ENCODE measurements at regions not wholly inside any gene's neighbourhood (a gene's known extent, or its start where the extent isn't known, plus 50 kb on each side); places are given as distances from the start of the nearest gene placed in this dataset.
"Not testable (repeated sequence)": the region's sequence is repeated elsewhere in the genome, so short reads cannot be mapped to it uniquely, and the experiment has no call there.

DNA sequence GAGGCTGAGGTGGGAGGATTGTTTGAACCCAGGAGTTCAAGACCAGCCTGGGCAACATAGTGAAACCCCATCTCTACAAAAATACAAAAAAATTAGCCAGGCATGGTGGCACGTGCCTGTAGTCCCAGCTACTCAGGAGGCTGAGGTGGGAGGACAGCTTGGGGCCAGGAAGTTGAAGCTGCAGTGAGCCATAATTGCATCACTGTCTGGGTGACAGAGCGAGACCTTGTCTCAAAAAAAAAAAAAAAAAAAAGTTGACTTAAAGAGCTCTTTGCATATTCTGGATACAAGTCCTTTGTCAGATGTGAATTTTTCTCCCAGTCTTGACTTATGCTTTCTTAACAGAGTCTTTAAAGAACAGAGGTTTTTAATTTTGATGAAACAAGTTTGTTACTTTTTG lies 79.9 kb upstream of the RPH3AL start:
- not testable (repeated sequence) for TF ChIP-seq ISL1 (CRISPR knock-in tag; IDR thresholded peaks at IDR 0.05); ZFP3 (CRISPR knock-in tag; IDR thresholded peaks at IDR 0.05); GLIS3 (CRISPR knock-in tag; IDR thresholded peaks at IDR 0.05); ARNTL (CRISPR knock-in tag; IDR thresholded peaks at IDR 0.05; ENCODE audit: borderline replicate concordance, low read depth); ZC3H10 (CRISPR knock-in tag; IDR thresholded peaks at IDR 0.05)
- TF ChIP-seq, protein P1, sequence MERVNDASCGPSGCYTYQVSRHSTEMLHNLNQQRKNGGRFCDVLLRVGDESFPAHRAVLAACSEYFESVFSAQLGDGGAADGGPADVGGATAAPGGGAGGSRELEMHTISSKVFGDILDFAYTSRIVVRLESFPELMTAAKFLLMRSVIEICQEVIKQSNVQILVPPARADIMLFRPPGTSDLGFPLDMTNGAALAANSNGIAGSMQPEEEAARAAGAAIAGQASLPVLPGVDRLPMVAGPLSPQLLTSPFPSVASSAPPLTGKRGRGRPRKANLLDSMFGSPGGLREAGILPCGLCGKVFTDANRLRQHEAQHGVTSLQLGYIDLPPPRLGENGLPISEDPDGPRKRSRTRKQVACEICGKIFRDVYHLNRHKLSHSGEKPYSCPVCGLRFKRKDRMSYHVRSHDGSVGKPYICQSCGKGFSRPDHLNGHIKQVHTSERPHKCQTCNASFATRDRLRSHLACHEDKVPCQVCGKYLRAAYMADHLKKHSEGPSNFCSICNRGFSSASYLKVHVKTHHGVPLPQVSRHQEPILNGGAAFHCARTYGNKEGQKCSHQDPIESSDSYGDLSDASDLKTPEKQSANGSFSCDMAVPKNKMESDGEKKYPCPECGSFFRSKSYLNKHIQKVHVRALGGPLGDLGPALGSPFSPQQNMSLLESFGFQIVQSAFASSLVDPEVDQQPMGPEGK (CRISPR knock-in tag; IDR thresholded peaks at IDR 0.05; ENCODE audit: borderline replicate concordance), result not testable (repeated sequence)
- TF ChIP-seq, protein P2, sequence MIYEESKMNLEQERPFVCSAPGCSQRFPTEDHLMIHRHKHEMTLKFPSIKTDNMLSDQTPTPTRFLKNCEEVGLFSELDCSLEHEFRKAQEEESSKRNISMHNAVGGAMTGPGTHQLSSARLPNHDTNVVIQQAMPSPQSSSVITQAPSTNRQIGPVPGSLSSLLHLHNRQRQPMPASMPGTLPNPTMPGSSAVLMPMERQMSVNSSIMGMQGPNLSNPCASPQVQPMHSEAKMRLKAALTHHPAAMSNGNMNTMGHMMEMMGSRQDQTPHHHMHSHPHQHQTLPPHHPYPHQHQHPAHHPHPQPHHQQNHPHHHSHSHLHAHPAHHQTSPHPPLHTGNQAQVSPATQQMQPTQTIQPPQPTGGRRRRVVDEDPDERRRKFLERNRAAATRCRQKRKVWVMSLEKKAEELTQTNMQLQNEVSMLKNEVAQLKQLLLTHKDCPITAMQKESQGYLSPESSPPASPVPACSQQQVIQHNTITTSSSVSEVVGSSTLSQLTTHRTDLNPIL (CRISPR knock-in tag; IDR thresholded peaks at IDR 0.05; ENCODE audit: low read depth), result not testable (repeated sequence)

Measured in SK-N-SH treated with all-trans-retinoic acid at 6 μM for 48 hours (cell line).